RWPE1 (cell line): ENCODE measurements at regions not wholly inside any gene's neighbourhood (a gene's known extent, or its start where the extent isn't known, plus 50 kb on each side); places are given as distances from the start of the nearest gene placed in this dataset.

ENCODE experiments used
- CTCF ChIA-PET: fragments of 350-600 bp; sonication (Branson Sonifier 250); formaldehyde crosslinking; extraction: SDS; loops from one replicate; lab custom pipeline; 2021; lab: Yijun Ruan, JAX
- POLR2A ChIA-PET: fragments of 400-600 bp; formaldehyde crosslinking; extraction: SDS; loops from one replicate; lab custom pipeline; 2020; ENCODE audit warnings: antibody characterized with exemption; ENCODE audit not compliant: low non-redundant PET; lab: Yijun Ruan, JAX
- DNase-seq: peaks from one replicate; pipeline ENCODE4 v3.0.0; 2012; ENCODE audit warnings: low spot score
- H3K27ac ChIP-seq: fragments of 450-650 bp; 2 replicates; pipeline ENCODE4 v1.5.1; 2017
- CTCF ChIP-seq: fragments of 450-650 bp; conservative IDR thresholded peaks from 2 replicates; pipeline ENCODE4 v1.5.1; 2017; ENCODE audit warnings: low read depth, mild to moderate bottlenecking

GRCh38 chr1:10853701-10854100 is 57.3 kb upstream of the CASZ1 start:
- TF ChIP-seq CTCF = no peak
- no peak for DNase-seq
- CTCF ChIA-PET = no interaction called here
- POLR2A ChIA-PET = no interaction called here
- H3K27ac ChIP-seq = no peak overlapping the region

- TF ChIP-seq CTCF = no peak
- DNase-seq = no peak
- ChIA-PET POLR2A (no interaction called here), CTCF (no interaction called here)
- no peak overlapping the region for H3K27ac ChIP-seq
Observed at GRCh38 chr1:10854856-10855459, 58.5 kb upstream of the CASZ1 start.

GRCh38 chr1:10856176-10856683 is 59.8 kb upstream of the CASZ1 start:
- DNase-seq = no peak
- CTCF ChIA-PET = no interaction called here
- TF ChIP-seq CTCF = no peak
- POLR2A ChIA-PET = no interaction called here
- H3K27ac ChIP-seq = no peak overlapping the region

- H3K27ac ChIP-seq = no peak overlapping the region
- no peak for DNase-seq
- CTCF ChIA-PET = no interaction called here
- POLR2A ChIA-PET = no interaction called here
- no peak for TF ChIP-seq CTCF
Observed at GRCh38 chr1:10856863-10857598, 60.6 kb upstream of the CASZ1 start.

GRCh38 chr1:10857687-10858086 is 61.2 kb upstream of the CASZ1 start:
- CTCF ChIA-PET = no interaction called here
- POLR2A ChIA-PET = no interaction called here
- no peak for TF ChIP-seq CTCF

GRCh38 chr1:10860218-10860617 is 63.8 kb upstream of the CASZ1 start:
- ChIA-PET POLR2A (no interaction called here), CTCF (no interaction called here)
- DNase-seq = no peak

More at GRCh38 chr1:10857687-10858086, 61.2 kb upstream of the CASZ1 start:
- DNase-seq = no peak
- no peak overlapping the region for H3K27ac ChIP-seq

More at GRCh38 chr1:10860218-10860617, 63.8 kb upstream of the CASZ1 start:
- TF ChIP-seq CTCF = no peak
- H3K27ac ChIP-seq = no peak overlapping the region
